DMS153 treated with DMSO at 0.1 percent for 48 hours (cell line): ENCODE measurements at regions not wholly inside any gene's neighbourhood (a gene's known extent, or its start where the extent isn't known, plus 50 kb on each side); places are given as distances from the start of the nearest gene placed in this dataset.
A peak's percentile ranks its signal among the peaks of the same experiment; 100 is the strongest.

Experiments
- DNase-seq: peaks from one replicate; lab custom pipeline; 2025; ENCODE audit not compliant: unreplicated experiment; lab: John Stamatoyannopoulos, UW

- no peak for DNase-seq
These were observed 139.8 kb upstream of the SLC30A5 start for GRCh38 chr5:68953875-68954617.

- no peak for DNase-seq
These were observed 139.2 kb upstream of the SLC30A5 start for GRCh38 chr5:68954618-68954910.

- DNase-seq = no peak
These were observed 136.2 kb upstream of the SLC30A5 start for GRCh38 chr5:68957591-68957990.

- DNase-seq = no peak
These were observed 135.4 kb upstream of the SLC30A5 start for GRCh38 chr5:68958428-68958827.

- no peak for DNase-seq
These were observed 133.4 kb upstream of the SLC30A5 start for GRCh38 chr5:68960456-68960855.

- no peak for DNase-seq
These were observed 132.9 kb upstream of the SLC30A5 start for GRCh38 chr5:68960961-68961360.

- no peak for DNase-seq
These were observed 132.1 kb upstream of the SLC30A5 start for GRCh38 chr5:68961762-68962161.

- DNase-seq = peak; percentile 31
These were observed 130.9 kb upstream of the SLC30A5 start for GRCh38 chr5:68962757-68963484.

- DNase-seq = no peak
These were observed 129.1 kb upstream of the SLC30A5 start for GRCh38 chr5:68964679-68965078.

GRCh38 chr5:68965926-68966325 lies 127.9 kb upstream of the SLC30A5 start:
- DNase-seq = no peak

- no peak for DNase-seq
These were observed 127.2 kb upstream of the SLC30A5 start for GRCh38 chr5:68966596-68966995.

GRCh38 chr5:68968429-68968828 lies 125.4 kb upstream of the SLC30A5 start:
- no peak for DNase-seq

- DNase-seq = no peak
These were observed 123.2 kb upstream of the SLC30A5 start for GRCh38 chr5:68970617-68971016.

- no peak for DNase-seq
These were observed 120.1 kb upstream of the SLC30A5 start for GRCh38 chr5:68973696-68974095.

- no peak for DNase-seq
These were observed 110.8 kb upstream of the SLC30A5 start for GRCh38 chr5:68983043-68983442.

GRCh38 chr5:68983959-68984358 lies 109.9 kb upstream of the SLC30A5 start:
- no peak for DNase-seq

GRCh38 chr5:68991279-68992084 lies 102.3 kb upstream of the SLC30A5 start:
- no peak for DNase-seq

- DNase-seq = no peak
These were observed 99.2 kb upstream of the SLC30A5 start for GRCh38 chr5:68994645-68995044.

- DNase-seq = no peak
These were observed 97.8 kb upstream of the SLC30A5 start for GRCh38 chr5:68995845-68996545.

- no peak for DNase-seq
These were observed 94.6 kb upstream of the SLC30A5 start for GRCh38 chr5:68999181-68999580.

- no peak for DNase-seq
These were observed 93.4 kb upstream of the SLC30A5 start for GRCh38 chr5:69000216-69000919.
